ENCODE measurements at regions not wholly inside any gene's neighbourhood (a gene's known extent, or its start where the extent isn't known, plus 50 kb on each side); places are given as distances from the start of the nearest gene placed in this dataset.
"Not testable (repeated sequence)": the region's sequence is repeated elsewhere in the genome, so short reads cannot be mapped to it uniquely, and the experiment has no call there.

GRCh38 chr4:170691168-170691567, 601.4 kb upstream of the AADAT start:
- in situ Hi-C loops (cut with HindIII; ENCODE audit: low sequenced_read_pairs): no loop called here
- no peak for DNase-seq (ENCODE audit: low spot score)

- DNase-seq (ENCODE audit: low spot score): no peak
- in situ Hi-C loops (cut with HindIII; ENCODE audit: low sequenced_read_pairs): no loop called here
These were observed 598.0 kb upstream of the AADAT start for GRCh38 chr4:170687751-170688150.

GRCh38 chr4:170685701-170686100, 595.9 kb upstream of the AADAT start:
- DNase-seq (ENCODE audit: low spot score); in situ Hi-C loops (cut with HindIII; ENCODE audit: low sequenced_read_pairs): not testable (repeated sequence)

GRCh38 chr4:170682558-170683294, 593.0 kb upstream of the AADAT start:
- in situ Hi-C loops (cut with HindIII; ENCODE audit: low sequenced_read_pairs): no loop called here
- no peak for DNase-seq (ENCODE audit: low spot score)

- DNase-seq (ENCODE audit: low spot score); in situ Hi-C loops (cut with HindIII; ENCODE audit: low sequenced_read_pairs): not testable (repeated sequence)
These were observed 592.3 kb upstream of the AADAT start for GRCh38 chr4:170682087-170682486.

- DNase-seq (ENCODE audit: low spot score): no peak
These were observed 586.0 kb upstream of the AADAT start for GRCh38 chr4:170675568-170676262.

GRCh38 chr4:170674176-170674575, 584.4 kb upstream of the AADAT start:
- DNase-seq (ENCODE audit: low spot score): no peak
- in situ Hi-C loops (cut with HindIII; ENCODE audit: low sequenced_read_pairs): no loop called here

More at GRCh38 chr4:170675568-170676262, 586.0 kb upstream of the AADAT start:
- in situ Hi-C loops (cut with HindIII; ENCODE audit: low sequenced_read_pairs): no loop called here

- in situ Hi-C loops (cut with HindIII; ENCODE audit: low sequenced_read_pairs): no loop called here
- no peak for DNase-seq (ENCODE audit: low spot score)
These were observed 582.7 kb upstream of the AADAT start for GRCh38 chr4:170672381-170672965.

- DNase-seq (ENCODE audit: low spot score): no peak
- in situ Hi-C loops (cut with HindIII; ENCODE audit: low sequenced_read_pairs): no loop called here
These were observed 581.4 kb upstream of the AADAT start for GRCh38 chr4:170671171-170671570.

- in situ Hi-C loops (cut with HindIII; ENCODE audit: low sequenced_read_pairs): no loop called here
- DNase-seq (ENCODE audit: low spot score): no peak
These were observed 578.1 kb upstream of the AADAT start for GRCh38 chr4:170667814-170668213.

GRCh38 chr4:170666909-170667308, 577.2 kb upstream of the AADAT start:
- no peak for DNase-seq (ENCODE audit: low spot score)
- in situ Hi-C loops (cut with HindIII; ENCODE audit: low sequenced_read_pairs): no loop called here

GRCh38 chr4:170662250-170662649, 572.5 kb upstream of the AADAT start:
- in situ Hi-C loops (cut with HindIII; ENCODE audit: low sequenced_read_pairs): no loop called here
- DNase-seq (ENCODE audit: low spot score): no peak

GRCh38 chr4:170657761-170658160, 568.0 kb upstream of the AADAT start:
- in situ Hi-C loops (cut with HindIII; ENCODE audit: low sequenced_read_pairs): no loop called here
- DNase-seq (ENCODE audit: low spot score): no peak

GRCh38 chr4:170656506-170656905, 566.8 kb upstream of the AADAT start:
- DNase-seq (ENCODE audit: low spot score): no peak
- in situ Hi-C loops (cut with HindIII; ENCODE audit: low sequenced_read_pairs): no loop called here

GRCh38 chr4:170652571-170652970, 562.8 kb upstream of the AADAT start:
- in situ Hi-C loops (cut with HindIII; ENCODE audit: low sequenced_read_pairs): no loop called here

GRCh38 chr4:170651786-170652185, 562.0 kb upstream of the AADAT start:
- DNase-seq (ENCODE audit: low spot score): no peak
- in situ Hi-C loops (cut with HindIII; ENCODE audit: low sequenced_read_pairs): no loop called here

More at GRCh38 chr4:170652571-170652970, 562.8 kb upstream of the AADAT start:
- no peak for DNase-seq (ENCODE audit: low spot score)

- in situ Hi-C loops (cut with HindIII; ENCODE audit: low sequenced_read_pairs): no loop called here
- DNase-seq (ENCODE audit: low spot score): no peak
These were observed 537.7 kb upstream of the AADAT start for GRCh38 chr4:170627418-170627817.

GRCh38 chr4:170623899-170624298, 534.1 kb upstream of the AADAT start:
- no peak for DNase-seq (ENCODE audit: low spot score)
- in situ Hi-C loops (cut with HindIII; ENCODE audit: low sequenced_read_pairs): no loop called here

- in situ Hi-C loops (cut with HindIII; ENCODE audit: low sequenced_read_pairs): no loop called here
- no peak for DNase-seq (ENCODE audit: low spot score)
These were observed 520.7 kb upstream of the AADAT start for GRCh38 chr4:170610434-170610833.

GRCh38 chr4:170599894-170600293, 510.1 kb upstream of the AADAT start:
- in situ Hi-C loops (cut with HindIII; ENCODE audit: low sequenced_read_pairs): no loop called here
- no peak for DNase-seq (ENCODE audit: low spot score)

Measured in G401 (cell line).